ENCODE measurements at regions not wholly inside any gene's neighbourhood (a gene's known extent, or its start where the extent isn't known, plus 50 kb on each side); places are given as distances from the start of the nearest gene placed in this dataset.

DNA sequence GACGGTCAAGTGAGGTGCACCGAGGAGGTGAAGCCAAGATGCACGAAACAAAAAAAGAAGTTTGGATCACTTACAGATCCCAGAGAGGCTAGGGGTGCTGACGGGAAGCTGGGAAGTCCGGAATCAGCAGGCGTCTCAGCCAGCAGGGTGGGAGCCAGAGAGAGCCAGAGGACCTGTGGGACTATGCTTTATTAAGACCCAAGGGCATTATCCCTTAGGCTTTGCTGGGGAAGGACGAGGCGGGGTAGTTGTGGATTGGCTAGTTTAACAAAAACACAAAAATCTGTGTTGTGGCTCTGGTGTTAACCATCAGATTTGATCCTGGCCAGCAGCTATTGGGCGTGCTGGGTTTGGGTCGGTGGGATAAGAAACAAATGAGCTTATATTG, 427.1 kb downstream of the DYNC2H1 start:
- TF ChIP-seq, protein P1, sequence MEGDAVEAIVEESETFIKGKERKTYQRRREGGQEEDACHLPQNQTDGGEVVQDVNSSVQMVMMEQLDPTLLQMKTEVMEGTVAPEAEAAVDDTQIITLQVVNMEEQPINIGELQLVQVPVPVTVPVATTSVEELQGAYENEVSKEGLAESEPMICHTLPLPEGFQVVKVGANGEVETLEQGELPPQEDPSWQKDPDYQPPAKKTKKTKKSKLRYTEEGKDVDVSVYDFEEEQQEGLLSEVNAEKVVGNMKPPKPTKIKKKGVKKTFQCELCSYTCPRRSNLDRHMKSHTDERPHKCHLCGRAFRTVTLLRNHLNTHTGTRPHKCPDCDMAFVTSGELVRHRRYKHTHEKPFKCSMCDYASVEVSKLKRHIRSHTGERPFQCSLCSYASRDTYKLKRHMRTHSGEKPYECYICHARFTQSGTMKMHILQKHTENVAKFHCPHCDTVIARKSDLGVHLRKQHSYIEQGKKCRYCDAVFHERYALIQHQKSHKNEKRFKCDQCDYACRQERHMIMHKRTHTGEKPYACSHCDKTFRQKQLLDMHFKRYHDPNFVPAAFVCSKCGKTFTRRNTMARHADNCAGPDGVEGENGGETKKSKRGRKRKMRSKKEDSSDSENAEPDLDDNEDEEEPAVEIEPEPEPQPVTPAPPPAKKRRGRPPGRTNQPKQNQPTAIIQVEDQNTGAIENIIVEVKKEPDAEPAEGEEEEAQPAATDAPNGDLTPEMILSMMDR (IDR thresholded peaks at IDR 0.05) = no peak
- TF ChIP-seq POLR2A (IDR thresholded peaks at IDR 0.05) (no peak), POLR2AphosphoS5 (IDR thresholded peaks at IDR 0.05) (no peak)
